GM18517 (cell line): ENCODE measurements at regions not wholly inside any gene's neighbourhood (a gene's known extent, or its start where the extent isn't known, plus 50 kb on each side); places are given as distances from the start of the nearest gene placed in this dataset.
"Not testable (repeated sequence)": the region's sequence is repeated elsewhere in the genome, so short reads cannot be mapped to it uniquely, and the experiment has no call there.

Experiments
- ATAC-seq: cut with Tn5 transposase; IDR thresholded peaks from one replicate; pipeline ENCODE4 v1.9.1; 2021; ENCODE audit warnings: mild to moderate bottlenecking, moderate library complexity; ENCODE audit not compliant: unreplicated experiment

DNA sequence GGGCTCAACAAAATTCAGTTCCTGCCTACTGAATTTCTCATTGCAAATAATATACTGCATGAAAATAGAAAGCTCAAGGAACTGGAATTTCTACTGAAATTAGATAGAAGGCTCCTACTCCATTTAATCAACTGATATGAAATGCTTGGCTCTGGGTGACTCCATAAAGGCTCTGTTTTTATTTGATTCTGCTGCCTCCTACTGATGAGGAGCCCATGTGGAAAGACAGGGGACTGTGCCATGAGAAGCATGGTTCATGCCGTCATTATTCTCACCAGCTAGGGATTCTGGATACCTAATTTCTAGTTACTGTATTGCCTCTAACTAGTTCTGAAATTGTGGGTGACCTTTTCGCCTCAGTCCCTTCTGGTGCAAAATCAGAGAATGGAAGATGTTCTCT, 366.2 kb upstream of the DPH6 start:
- ATAC-seq, result no peak

DNA sequence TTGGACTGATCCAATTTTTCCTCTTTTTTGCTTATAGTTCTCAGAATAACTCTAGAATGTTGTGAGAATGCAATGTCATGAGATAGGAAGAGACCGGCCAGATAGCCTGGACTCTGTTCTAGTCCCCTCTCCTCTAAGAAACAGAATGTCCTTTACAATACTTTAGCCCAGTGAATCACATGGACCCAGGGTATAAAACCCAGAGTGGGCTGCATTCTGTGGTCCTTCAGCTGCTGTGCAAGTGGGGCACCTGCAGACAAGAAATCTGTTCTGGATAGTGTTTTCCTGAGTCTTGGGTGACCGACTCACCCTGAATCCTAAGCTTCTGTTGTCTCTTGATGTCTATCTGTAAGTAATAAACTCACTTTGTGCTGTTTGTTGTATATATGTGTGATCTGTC, 368.6 kb upstream of the DPH6 start:
- ATAC-seq, result no peak

DNA sequence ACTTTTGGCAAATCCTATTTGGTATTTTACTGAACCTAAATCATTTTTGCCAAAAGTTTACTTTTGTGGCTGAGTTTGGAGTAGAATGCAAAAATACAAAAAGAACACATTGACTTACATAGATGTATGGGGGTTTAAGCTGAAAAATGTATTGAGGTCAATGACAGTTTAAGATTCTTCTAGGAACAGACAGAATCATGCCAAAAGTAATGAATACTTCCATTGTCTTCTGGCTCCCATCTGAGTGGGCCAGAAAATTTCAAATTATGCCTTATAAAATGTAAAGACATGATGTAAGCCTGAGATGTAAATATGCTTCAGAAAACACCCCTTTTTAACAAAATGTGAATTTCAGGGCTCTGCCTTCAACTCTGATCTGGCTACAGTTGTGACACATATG, 375.1 kb upstream of the DPH6 start:
- no peak for ATAC-seq

- no peak for ATAC-seq
Observed at GRCh38 chr15:35925275-35926006, 379.5 kb upstream of the DPH6 start.

- ATAC-seq, result no peak
Observed at GRCh38 chr15:35926007-35926380, 380.0 kb upstream of the DPH6 start.

GRCh38 chr15:35928847-35929246, 382.9 kb upstream of the DPH6 start:
- peak; percentile 36 for ATAC-seq

DNA sequence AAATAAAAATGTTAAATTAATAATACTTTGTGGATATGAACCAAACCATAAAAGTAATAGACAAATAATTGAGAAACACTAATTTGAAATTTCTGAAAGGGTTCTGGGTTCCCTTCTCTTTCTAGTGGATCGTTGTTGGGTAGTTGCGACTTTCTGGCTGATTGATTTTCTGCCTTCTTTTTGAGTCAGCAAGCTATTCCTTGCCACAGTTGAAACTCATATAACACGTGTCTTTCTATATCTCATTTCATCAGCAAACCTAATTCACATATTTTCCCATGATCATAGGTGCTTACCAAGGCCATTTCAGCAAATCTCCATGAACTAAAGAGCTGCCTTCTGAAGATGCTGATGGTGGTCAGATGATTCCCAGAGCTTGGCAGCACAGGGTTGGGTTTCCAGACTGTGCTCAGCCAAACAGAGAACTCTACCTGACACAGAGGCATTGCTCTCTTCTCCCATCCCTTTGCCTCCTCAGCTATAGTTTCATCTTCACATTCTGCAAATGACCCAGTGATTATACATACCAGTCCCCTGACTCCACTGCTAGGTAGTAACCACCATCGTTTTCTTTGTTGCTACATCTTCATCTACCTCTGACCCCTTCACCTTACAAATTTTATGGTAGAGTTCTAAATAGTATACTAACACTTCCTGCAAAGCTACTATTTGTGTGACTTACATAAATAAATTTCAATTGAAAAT, 383.9 kb upstream of the DPH6 start:
- ATAC-seq, result peak; percentile 84

DNA sequence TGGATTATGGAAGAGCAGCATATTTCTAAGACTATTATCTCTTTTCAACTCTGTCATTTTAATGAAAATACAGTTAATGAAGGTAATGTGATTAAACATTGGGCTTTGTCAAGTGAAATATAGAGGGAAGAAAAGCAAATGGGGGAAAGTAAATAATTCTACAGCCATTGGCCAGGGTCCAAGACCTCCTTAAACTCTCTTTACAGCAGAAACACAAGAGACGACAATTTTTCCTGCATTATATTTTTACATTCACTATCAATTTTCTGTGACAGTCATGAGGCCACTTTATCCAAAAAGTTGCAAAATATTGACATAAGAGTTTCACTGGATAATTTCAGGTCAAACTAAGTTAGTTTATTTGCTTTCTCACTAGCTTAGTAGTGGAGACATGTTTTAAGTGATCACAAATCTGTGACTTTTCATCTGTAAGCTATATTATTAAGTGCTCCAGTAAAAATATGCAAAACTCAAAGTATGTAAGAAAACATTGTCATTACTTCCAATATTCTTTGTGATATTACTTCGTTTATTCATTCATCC, 385.9 kb upstream of the DPH6 start:
- ATAC-seq, result no peak

DNA sequence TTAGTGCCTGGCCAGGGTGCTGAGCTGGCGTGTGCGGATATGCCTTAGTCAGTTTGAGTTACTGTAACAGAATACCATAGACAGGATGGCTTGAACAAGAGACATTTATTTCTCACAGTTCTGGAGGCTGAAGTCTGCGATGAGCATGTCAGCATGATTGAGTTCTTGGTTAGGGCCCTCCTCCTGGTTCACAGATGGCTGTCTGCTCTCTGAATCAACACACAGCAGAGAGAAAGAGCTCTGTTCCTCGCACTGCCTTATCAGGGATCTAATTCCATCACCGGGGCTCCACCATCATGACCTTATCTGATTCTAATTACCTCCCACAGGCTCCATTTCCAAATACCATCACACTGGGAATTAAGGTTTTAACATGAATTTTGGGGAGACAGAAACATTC, 386.6 kb upstream of the DPH6 start:
- no peak for ATAC-seq

GRCh38 chr15:35933531-35933930, 387.6 kb upstream of the DPH6 start:
- ATAC-seq, result no peak

DNA sequence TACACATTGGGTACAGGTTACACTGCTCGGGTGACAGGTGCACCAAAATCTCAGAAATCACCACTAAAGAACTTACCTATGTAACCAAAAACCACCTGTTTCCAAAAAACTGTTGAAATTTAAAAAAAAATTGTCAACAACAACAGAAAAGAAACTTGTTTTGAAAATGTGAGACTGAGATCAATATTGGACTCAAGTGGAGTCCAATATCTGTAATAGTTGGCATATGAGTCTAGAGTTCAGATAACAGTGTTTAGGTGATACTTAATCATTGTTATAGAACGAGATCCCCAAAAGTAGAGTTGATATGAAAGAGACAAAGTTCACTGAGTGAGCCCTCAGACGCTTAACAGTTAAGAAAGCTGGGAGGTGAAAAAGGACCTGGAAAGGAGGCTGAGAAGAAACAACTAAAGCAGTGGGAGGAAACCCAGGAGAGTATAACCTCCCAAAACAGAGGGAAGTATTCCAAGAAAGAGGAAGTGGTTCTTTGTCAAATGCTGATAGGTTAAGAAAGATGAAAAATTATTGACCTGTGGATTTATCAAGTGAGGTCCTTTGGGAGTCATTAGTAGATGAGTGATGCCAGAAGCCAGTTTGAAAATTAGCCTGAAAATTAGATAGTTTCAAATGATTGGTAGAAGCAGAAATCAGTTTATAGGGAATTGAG, 388.6 kb upstream of the DPH6 start:
- no peak for ATAC-seq

DNA sequence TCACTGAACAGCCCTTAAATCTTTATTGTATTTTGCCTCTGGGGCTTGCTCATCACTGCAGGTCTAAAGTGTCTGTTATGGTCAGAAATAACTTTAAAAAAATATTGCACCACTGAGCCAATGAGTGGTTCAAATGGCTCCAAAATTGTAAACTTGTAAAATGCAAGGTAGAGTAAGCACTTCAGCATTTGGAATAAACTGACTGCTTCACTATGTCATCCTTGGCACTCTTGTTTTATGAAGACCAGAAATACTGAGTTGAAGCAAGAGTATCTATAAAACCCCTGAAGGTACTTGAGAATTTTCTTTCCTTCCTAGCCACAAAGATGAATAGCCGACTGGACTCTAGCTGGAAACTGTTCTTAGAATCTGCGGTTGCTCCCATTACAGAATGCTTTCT, 390.3 kb upstream of the DPH6 start:
- ATAC-seq, result no peak

DNA sequence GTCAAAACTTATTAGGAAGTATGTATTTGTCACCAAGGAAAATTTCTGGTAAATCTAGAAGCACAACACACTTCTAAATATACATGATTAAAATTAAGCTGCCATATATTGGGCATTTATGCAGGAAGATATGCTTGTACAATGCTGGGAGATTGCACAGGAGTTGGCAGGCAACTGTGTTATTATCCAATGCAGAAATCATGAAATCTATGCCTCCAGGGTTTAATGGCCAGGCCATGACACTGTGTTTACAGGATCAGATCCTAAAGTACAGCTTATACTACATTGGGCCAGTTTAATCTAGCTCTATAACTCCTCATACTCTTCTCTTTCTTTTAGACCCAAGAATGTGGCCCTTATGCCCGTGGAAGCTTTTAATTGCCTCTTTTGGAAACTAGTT, 391.4 kb upstream of the DPH6 start:
- ATAC-seq, result no peak

- ATAC-seq, result no peak
Observed at GRCh38 chr15:35944945-35945585, 399.1 kb upstream of the DPH6 start.

DNA sequence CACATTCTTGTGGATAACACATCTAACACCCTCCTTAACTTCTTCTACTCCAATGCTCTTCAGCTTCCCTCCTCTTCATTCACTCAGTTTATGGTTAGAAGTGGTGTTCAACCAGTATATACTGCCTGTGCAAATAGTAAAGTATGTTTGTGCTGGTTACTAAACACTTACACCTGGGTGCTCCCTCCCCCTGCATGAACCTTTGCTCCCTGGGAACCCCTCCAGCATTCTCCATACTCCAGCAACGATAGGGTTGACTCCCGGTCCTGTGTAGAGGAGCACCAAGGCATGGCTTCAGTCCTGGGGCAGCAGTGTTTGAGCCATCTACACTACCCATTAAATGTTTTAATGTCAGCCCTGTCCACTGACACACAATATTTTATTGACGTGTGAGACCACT, 407.5 kb upstream of the DPH6 start:
- ATAC-seq, result no peak

DNA sequence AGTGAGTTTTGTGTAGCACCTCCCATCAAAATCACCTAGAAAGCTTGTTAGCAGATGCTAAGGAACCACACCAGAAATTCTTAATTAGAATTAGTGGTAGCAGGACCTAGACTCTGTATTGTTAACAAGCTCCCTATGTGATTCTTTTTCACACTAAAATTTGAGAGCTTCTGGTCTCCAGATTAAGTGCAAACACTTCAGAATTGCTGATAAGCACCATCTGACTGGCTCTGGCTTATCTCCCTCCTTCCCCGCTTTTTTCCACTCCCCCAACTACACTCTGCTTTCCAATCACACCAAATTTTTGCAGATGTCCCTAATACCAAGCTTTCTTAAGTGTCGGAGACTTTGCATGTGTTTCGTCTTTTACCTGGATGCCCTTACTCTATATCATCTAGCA, 410.1 kb upstream of the DPH6 start:
- no peak for ATAC-seq

DNA sequence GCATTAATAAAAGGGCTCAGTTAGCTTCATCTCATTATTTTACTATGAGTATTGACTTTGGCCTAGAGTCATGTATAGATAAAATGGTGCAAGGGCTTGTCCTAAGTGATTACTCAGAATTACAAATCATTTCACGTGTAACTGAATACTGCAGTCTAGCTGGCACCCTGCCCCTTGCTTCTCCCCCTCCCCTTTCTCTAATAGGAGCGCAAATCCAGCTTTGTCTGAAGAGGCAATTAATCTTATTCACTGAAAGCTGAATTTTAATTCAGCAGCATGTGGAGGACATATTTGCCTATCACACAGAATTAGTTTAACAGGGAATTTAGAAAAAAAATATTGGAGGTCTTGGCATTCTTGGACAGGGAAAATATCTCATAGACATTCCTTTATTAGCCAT, 412.1 kb upstream of the DPH6 start:
- no peak for ATAC-seq

DNA sequence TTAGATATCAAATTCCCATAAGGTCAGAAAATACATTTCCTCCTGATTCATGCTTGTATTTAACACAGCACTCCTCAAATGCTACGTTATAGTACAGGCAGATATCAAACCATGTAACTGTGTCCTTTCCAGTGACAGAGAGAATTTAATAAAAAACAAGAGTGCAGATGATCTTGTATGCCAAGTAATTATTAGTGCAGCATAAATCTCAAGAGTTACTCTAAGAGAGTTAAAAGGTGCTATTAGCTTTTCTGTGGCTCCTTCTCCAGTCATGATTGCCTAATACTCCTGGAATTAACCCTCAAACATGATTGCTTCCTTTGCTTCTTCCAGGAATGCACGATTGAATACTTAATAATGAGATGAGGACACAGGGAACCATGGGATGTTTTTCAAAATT, 413.0 kb upstream of the DPH6 start:
- ATAC-seq, result no peak

- ATAC-seq, result no peak
Observed at GRCh38 chr15:35963326-35963725, 417.4 kb upstream of the DPH6 start.

GRCh38 chr15:35966781-35967180, 420.8 kb upstream of the DPH6 start:
- no peak for ATAC-seq

- ATAC-seq, result not testable (repeated sequence)
Observed at GRCh38 chr15:35967968-35968367, 422.0 kb upstream of the DPH6 start.
